SK-N-SH (cell line): ENCODE measurements at regions not wholly inside any gene's neighbourhood (a gene's known extent, or its start where the extent isn't known, plus 50 kb on each side); places are given as distances from the start of the nearest gene placed in this dataset.

Source experiments
- CTCF ChIP-seq: fragments of 200-600 bp; sonication (generic); IDR thresholded peaks from 2 replicates; pipeline ENCODE4 v1.6.1; 2017; ENCODE audit warnings: antibody characterized with exemption, mild to moderate bottlenecking, moderate library complexity
- EP300 ChIP-seq, 2 experiments: IDR thresholded peaks; 2 replicates each; pipeline versions ENCODE4 v1.4.0 to v1.6.1; 2012; ENCODE audit warnings: borderline replicate concordance in 1 of 2, low read depth in 1 of 2, low read length in 1 of 2
- FOXM1 ChIP-seq: IDR thresholded peaks from 2 replicates; pipeline ENCODE4 v1.4.0; 2012; ENCODE audit warnings: low read depth, mild to moderate bottlenecking
- MXI1 ChIP-seq: IDR thresholded peaks from 2 replicates; pipeline ENCODE4 v1.6.1; 2012; ENCODE audit warnings: mild to moderate bottlenecking, low read depth, low read length, improper control_type of control experiment
- NRF1 ChIP-seq: IDR thresholded peaks from 2 replicates; pipeline ENCODE4 v1.6.1; 2012; ENCODE audit warnings: low read depth, mild to moderate bottlenecking, low read length
- TAF1 ChIP-seq: IDR thresholded peaks from 2 replicates; pipeline ENCODE4 v1.6.1; 2012; ENCODE audit warnings: low read depth, mild to moderate bottlenecking, low read length, moderate library complexity, borderline replicate concordance
- USF1 ChIP-seq: IDR thresholded peaks from 2 replicates; pipeline ENCODE4 v1.4.0; 2012; ENCODE audit warnings: low read depth, borderline replicate concordance

- TF ChIP-seq USF1 (no peak), CTCF (no peak), TAF1 (no peak), MXI1 (no peak), EP300 (IDR thresholded peaks at IDR 0.05; ENCODE audit: borderline replicate concordance in 1 of 2, low read depth in 1 of 2, low read length in 1 of 2) (no peak), FOXM1 (no peak), NRF1 (no peak)
Observed at GRCh38 chr2:126382998-126383397, 273.0 kb upstream of the GYPC start.
